ENCODE measurements at regions not wholly inside any gene's neighbourhood (a gene's known extent, or its start where the extent isn't known, plus 50 kb on each side); places are given as distances from the start of the nearest gene placed in this dataset.
"Not testable (repeated sequence)": the region's sequence is repeated elsewhere in the genome, so short reads cannot be mapped to it uniquely, and the experiment has no call there.

DNA sequence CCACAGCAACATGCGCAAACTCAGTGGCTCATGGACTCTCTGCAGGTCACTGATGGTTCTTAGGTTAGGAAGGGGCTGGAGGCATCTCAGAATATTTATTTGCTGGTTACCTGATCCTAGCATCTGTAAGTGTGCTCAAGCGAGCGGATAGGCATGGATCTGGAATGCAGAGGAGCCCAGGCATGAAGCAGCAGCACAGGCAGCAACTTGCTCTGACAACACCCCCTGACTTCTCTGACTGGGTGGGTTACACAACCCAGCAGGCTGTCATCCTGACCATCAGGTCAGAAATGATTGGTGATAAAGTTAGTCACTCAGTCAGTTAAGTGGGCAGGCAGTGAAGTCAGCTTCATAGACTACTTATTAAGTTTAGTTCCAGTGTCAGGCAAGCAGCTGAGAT lies 50.4 kb upstream of the CTSV start:
- not testable (repeated sequence) for H3K9ac ChIP-seq (ENCODE audit: low read length); H3K27ac ChIP-seq (ENCODE audit: low read depth, low read length); H3K27me3 ChIP-seq (ENCODE audit: control insufficient read depth in 1 of 2, insufficient read depth in 2 of 2, low read length in 2 of 2); H3K36me3 ChIP-seq (ENCODE audit: insufficient read depth, low read length); H3K9me3 ChIP-seq (ENCODE audit: low read length); H3K4me3 ChIP-seq (ENCODE audit: low read depth in 1 of 2, low read length in 2 of 2); H3K4me1 ChIP-seq (ENCODE audit: insufficient read depth, low read length)
